HG03103 (cell line): ENCODE measurements at regions not wholly inside any gene's neighbourhood (a gene's known extent, or its start where the extent isn't known, plus 50 kb on each side); places are given as distances from the start of the nearest gene placed in this dataset.

Experiments used
- ATAC-seq: cut with Tn5 transposase; IDR thresholded peaks from one replicate; pipeline ENCODE4 v1.9.1; 2021; ENCODE audit warnings: low read depth; ENCODE audit not compliant: unreplicated experiment

DNA sequence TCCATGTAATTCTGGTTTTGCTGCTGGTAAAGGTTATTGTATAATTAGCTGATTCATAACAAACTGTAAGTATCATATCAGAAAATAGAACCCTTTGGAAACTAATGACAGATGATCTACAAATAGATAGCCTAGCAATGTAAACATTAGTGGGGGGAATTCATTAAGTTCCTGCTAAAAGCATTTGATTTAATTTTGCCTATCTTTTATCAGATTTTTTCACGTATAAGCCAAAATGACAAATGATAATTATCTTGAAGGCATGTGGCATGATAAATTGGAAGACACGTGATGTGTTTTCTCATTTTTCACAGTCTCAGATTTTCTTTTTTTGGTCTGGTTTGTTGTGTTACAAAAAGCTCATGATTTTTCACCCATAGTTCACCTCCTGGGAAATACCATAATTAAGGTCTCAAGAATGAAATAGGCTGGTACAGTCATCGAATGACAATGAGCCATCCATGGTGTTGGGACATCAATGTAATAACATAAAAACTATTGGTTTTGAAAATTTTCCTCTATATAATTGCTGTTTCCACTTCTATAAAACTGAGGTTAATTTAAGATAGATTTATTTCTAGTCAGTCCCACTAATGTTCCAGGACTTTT, 325.9 kb upstream of the TBL1XR1 start:
- no peak for ATAC-seq

DNA sequence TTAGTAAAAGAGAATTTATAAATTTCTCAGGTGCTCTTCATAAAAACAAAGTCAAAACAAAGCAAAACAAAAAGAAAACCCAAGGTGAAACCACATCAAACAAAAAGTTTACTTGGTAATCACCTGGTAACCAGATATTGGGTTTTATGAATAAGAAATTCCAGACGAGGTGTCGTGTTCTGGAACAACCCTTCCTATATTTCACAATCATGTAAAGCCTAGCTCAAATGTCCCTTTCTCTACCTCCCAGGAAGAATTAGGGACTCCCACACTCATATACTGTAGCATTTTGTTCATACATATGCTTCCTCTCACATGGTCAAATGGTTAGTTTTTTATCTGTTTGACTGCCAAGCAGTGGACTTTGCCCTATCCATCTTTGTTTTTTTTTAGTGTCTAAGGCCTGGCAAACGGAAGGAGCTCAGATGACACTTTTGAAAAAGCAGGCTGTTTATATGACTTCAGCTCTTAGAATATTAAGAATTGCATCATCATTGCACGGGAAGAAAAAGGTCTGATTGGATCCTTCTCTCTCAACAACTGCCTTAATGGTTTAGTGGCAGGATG, 326.7 kb upstream of the TBL1XR1 start:
- ATAC-seq: no peak

DNA sequence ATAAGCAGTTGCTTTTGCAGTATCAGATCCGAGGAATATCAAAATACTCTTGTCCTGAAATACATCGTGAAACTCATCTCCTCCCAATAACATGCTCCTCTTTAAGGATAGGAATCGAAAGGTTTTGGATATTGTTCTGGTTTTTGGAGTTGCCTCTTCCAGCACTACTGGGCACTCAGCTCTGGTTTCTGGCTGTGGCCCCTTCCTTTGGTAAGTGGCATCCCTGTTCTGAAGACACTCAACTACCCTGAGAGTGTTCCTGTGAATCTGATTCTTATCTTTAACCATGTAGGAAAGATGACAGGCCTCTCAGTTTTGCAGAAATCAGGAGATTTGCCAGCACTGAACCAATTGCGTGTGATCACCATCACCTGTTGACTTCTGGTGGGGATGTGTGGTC, 327.5 kb upstream of the TBL1XR1 start:
- ATAC-seq: no peak

- ATAC-seq: no peak
Observed at GRCh38 chr3:177525414-177525813, 328.1 kb upstream of the TBL1XR1 start.

DNA sequence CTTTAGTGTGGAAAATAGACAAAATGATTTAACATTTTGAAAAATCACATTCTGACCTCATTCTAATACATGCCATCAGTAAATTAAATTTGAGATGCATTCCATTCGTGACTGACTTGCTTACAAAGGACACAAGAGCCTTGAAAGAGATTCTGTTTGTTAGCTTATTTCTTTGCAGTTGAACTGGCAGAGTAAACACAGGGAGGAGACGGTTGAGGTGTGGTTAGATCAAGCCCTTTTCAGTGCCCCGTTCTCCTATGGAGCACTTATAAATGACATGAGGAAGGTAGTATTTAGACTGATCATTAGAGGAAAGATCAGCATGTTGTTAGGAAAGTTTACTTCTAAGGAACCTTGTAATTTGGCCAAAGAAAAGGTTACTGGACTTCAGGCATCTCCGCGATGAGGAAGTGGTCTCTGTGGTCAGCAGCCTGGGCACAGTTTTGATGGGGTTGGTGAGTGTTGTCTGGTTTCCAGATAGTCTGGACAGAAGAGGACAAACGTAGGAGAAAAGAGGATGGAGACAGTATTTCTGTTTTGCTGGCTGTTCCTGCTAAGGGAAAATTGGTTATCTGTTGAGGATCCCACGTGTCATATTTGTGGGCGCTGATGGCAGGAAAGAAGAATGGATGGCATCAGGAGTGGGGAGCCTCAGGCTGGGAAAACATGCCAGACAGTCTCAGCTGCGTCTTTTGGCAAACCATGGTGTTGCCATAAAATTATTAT, 328.9 kb upstream of the TBL1XR1 start:
- ATAC-seq: no peak

- ATAC-seq: no peak
Observed at GRCh38 chr3:177527182-177527581, 329.9 kb upstream of the TBL1XR1 start.

DNA sequence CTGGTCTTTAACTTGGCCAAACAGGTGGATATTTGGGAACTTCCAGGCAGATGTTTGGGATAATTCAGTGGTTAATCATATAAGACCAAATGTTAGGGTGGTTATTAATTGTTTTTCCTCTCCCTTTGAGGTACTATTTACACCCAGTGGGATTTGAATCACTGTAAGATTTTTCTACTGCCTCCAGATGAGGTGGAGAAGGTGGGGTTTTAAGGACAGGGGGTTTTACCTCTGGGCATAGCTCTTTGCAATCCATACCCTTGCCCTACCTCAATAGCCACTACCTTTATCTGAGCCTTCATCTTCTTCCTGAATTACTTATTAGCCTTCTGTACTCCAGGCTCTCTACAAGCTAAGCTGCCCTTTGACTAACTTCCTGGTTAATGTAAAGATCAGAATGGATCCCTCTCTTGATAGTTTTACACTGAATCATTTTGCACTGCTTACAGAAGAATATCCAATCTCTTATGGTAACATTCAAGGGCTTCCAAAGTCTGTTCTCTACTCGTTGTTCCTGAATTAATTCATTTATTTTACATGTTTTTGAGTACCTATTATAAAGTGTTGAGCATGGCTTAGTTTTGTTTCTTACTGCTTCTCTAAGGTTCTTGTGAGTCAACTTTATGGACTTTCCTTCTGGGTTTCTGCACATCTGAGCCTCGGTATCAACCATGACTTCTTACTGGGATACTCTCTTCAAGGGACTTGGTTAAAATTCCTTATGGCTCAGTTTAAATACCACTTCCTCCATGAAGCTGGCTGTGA, 331.2 kb upstream of the TBL1XR1 start:
- ATAC-seq: no peak

DNA sequence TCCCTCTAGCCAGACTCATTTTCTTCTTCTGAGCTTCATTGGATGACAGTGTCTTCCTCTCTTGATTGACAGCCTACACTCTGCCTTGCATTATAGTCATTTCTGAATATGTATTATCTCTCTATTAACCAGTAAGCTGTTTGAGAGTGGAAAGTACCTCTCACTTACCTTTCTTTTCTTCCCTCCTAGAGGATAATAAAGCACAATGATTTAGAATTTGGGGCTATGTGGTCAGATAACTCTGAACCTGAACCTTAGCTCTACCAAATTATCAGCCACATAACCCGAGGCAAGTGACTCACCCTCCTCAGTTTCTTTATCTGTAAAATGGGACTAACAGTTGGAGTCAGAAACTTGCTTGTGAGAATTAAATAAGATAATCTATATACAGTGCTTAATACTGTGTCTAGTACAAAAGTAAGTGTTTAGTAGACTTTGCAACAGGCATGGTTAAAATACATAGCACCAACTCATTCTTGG, 331.8 kb upstream of the TBL1XR1 start:
- ATAC-seq: no peak

DNA sequence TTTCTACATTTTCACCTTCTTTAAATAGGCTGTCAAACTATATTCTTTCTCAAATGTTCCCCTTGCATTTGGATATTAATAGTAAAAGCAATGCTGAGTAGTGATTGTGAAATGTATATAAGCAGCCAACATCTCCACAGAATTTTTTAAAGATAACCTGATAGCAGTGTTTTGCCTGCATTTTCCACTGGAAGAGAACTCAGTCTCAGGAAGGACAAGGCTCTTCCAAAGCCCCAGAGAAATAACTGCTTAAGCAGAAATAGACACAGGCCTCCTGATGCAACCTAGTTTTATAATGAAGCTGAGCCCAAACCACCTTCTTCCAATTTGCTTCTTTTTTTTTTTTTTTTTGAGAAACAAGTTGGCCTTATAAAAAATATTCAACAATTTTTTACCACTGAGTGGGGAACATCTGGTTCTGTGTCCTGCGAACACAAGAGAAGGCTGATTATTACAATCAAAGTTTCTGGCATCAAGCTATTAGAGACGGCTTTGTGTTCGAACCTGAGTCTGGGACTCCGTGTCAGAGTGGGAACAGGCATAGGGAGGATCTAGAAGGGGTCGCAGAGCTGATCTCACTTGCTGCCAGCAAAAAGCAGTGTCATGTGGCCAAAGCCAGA, 332.5 kb upstream of the TBL1XR1 start:
- ATAC-seq: no peak

DNA sequence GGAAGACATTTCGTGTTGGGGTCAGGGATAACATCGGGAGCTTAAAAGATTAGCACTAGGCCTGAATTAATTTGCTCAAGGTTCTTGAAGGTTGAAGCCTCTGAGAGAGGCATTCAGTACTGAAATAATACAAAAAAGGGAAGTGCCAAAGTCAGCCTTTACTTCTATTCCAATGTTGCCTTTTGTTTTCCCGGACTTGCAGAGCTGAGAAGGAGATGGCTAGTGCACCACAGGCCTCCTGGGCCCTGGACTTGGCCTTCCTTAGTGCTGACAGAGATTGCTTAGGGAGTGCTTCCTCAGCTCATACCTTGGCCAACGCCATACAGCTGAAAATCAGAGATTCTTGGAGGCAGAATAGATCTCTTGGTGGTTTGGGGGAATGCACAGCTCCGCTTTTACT, 333.6 kb upstream of the TBL1XR1 start:
- ATAC-seq: no peak

DNA sequence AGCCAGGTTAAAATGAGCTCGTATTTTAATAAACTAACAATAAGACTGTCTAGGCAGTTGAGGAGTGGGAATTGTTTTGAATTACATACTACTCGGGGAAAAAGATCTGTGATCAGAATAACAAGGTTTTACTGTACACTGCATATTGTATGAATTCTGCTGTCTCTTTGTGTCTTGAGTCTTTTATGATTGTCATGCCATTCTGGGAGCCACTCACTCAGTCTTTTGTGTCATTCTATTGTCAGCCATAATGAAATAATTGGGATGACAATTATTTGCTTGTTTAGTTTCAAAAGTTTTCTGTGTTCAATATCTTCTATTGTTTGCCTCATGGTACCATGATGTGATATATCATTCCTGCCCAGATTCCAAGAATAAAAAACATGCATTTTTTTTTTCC, 339.6 kb upstream of the TBL1XR1 start:
- no peak for ATAC-seq

DNA sequence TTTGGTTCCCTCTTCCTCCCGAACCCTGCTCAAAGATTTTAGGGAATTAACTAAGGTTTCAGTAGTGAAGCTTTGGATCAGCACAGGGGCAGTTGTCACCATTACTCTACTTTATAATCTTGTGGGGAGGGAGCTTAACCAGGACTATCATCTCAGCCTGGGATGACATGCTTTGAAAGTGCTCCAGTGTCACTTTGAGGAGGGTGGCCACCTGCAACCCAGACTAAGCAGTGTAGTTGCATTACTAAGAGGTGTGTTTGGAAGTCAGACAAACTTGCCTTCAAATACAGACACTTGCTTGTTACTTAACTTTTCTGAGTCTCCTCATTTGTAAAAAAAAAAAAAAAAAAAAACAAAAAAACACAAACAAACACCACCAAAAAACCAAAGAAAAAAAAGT, 340.3 kb upstream of the TBL1XR1 start:
- ATAC-seq: no peak

- no peak for ATAC-seq
Observed at GRCh38 chr3:177538048-177538749, 340.9 kb upstream of the TBL1XR1 start.

DNA sequence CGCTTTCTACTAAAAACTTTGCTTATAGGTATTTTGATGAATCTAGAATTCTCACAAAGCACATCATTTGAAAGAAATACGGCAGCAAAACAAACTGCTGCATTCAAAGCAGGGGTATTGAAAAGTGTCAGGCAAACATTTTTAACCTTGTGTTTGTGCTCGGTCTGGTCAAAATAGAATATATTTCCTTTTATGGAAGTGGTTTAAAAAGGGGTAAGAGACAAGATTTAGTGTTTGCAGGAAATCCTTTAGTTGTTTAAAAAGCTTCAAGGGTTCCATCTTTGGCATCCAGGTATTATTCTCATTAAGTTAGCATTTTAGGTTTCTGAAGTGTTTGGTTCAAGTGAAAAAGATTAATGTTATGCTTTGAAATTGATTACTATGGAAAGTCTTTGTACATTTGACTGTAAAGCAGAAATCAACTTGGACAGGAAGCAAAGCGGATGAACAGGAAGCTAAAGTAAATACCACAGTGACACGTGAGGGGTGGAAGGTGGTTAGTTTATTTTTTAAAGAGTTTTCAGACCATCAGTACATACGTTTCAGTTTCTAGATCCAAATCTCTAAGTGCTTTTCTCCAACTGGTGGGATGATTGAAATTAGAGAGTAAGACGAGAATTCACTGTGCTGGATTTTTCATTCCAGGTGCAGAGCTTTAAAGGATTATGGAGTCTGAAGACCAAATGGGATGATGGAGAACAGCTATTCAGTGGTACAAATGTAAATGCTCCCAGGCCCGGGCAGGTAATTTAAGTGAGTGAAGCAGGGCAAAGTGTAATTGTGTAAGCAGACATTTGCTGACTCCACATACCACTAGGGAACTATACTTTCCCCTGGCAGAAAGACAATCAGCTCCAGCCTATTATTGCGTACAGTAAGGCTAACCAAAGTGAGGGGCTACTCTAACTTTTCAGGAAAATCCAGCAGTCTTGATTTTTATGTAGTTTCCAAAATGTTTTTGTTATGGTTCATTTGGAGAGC, 341.8 kb upstream of the TBL1XR1 start:
- ATAC-seq: peak; percentile 96

- no peak for ATAC-seq
Observed at GRCh38 chr3:177541541-177541940, 344.3 kb upstream of the TBL1XR1 start.

- no peak for ATAC-seq
Observed at GRCh38 chr3:177545964-177546363, 348.7 kb upstream of the TBL1XR1 start.

DNA sequence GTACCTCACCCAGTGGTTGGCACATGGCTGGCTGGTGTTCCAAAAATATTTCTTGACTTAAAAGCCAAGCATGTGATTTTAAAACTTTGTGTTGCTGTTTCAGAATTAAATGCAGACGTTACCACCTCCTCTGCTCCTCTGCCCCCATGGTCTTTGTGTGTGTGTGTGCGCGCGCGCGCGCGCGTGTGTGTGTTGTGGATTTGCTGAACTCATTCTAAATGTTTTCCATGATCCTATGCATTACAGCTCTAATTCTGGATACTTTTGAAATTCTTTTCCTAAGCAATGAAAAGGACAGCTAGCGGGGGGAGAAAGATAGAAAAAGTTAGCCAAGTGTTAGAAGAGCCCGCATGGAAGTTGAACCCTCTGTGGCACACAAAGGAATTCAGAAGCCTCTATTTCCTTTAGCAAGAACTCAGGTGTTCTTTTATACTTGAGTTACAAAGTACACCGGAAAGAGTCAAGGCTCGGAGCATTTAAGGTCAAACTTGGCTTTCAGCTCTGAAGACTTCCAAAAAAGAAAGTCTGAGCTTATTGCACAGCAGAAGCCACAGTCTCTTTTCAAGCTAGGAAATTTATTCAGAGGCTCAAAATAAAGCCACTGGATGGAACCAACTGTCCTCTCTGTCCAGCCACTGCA, 350.5 kb upstream of the TBL1XR1 start:
- no peak for ATAC-seq

GRCh38 chr3:177550667-177551066, 353.4 kb upstream of the TBL1XR1 start:
- ATAC-seq: no peak

GRCh38 chr3:177551431-177551836, 354.2 kb upstream of the TBL1XR1 start:
- no peak for ATAC-seq
